ENCODE measurements at regions not wholly inside any gene's neighbourhood (a gene's known extent, or its start where the extent isn't known, plus 50 kb on each side); places are given as distances from the start of the nearest gene placed in this dataset.
A peak's percentile ranks its signal among the peaks of the same experiment; 100 is the strongest.

DNA sequence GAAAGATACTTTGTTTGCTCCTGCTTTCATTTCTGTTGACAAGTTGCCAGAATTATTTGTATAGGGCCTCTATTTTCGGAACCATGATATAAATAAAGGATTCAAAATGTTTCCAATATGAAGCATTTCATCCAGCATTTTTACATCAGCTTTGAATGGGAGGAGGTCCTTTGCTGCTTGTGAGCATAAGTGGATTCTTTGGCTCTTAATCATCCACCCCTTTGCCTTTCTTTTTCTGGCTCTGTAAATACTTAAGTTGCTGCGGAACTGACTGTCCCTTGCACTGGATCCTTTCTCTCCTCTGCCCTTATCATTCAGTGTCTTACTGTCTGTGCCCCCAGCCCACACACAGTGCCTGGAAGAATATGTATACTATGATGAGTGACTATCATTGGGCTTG, 357.3 kb upstream of the RGS6 start:
- Histone ChIP-seq H2AK9ac (replicated peaks; ENCODE audit: low read depth, low read length, poor library complexity) (no peak overlapping the region), H2BK15ac (ENCODE audit: low read depth, low read length) (no peak overlapping the region; the same call in 2 of the 3 replicates), H4K5ac (ENCODE audit: low read depth, low read length) (no peak overlapping the region), H4K20me1 (ENCODE audit: insufficient read depth, low read length) (no peaks in the 10 kb centered on the region), H3K4ac (ENCODE audit: low read depth, low read length) (no peak overlapping the region), H3K4me1 (ENCODE audit: control insufficient read depth, insufficient read depth, low read length) (peaks cover 12% of the 10 kb centered on the region), H2AK5ac (ENCODE audit: low read depth, low read length) (peak overlapping the region; percentile 65; the same call in 1 of the 2 replicates), H3K36me3 (ENCODE audit: control insufficient read depth, insufficient read depth, low read length) (no peaks in the 10 kb centered on the region; the same call in 1 of the 2 replicates), H2AFZ (replicated peaks; ENCODE audit: low read length, poor library complexity) (no peak overlapping the region), H3K14ac (replicated peaks; ENCODE audit: low read depth, low read length) (no peak overlapping the region), H3K9me1 (ENCODE audit: insufficient read depth, low read length) (peaks cover 10% of the 10 kb centered on the region), H3K79me1 (ENCODE audit: low read depth in 1 of 2, low read length in 2 of 2) (peaks cover 20 to 39% of the 10 kb centered on the region in 2 experiments; a peak in 3 of 4 replicates), H3K56ac (ENCODE audit: extremely low read depth, insufficient read depth, low read length) (no peak overlapping the region), H3K9me3 (ENCODE audit: control insufficient read depth, insufficient read depth, low read length) (no peaks in the 10 kb centered on the region), H2BK20ac (ENCODE audit: low read depth, low read length) (0 out of 2 replicates have a peak overlapping the region, but pooled peaks have one; percentile 20), H3K23ac (ENCODE audit: low read depth, low read length) (no peak overlapping the region), H3K4me2 (ENCODE audit: low read depth, low read length) (peak overlapping the region; percentile 44), H3K27me3 (ENCODE audit: control insufficient read depth, insufficient read depth, low read length) (no peaks in the 10 kb centered on the region), H3K9ac (ENCODE audit: low read depth, low read length) (0 out of 2 replicates have a peak overlapping the region, but pooled peaks have one; percentile 42), H3K18ac (ENCODE audit: low read depth, low read length) (peak overlapping the region; percentile 10; the same call in 1 of the 2 replicates), H3K27ac (ENCODE audit: insufficient read depth, low read length) (peak overlapping the region; percentile 70; the same call in 1 of the 2 replicates), H4K8ac (ENCODE audit: low read depth in 2 of 2, low read length in 2 of 2) (no peak overlapping the region; a peak in 1 of 4 replicates), H2BK120ac (ENCODE audit: low read depth, low read length) (no peak overlapping the region), H2BK5ac (ENCODE audit: low read depth, low read length, poor library complexity, severe bottlenecking) (peak overlapping the region; percentile 70), H4K91ac (ENCODE audit: insufficient read depth, low read depth, low read length) (no peak overlapping the region), H3K4me3 (ENCODE audit: insufficient read depth, low read depth, low read length) (no peak overlapping the region)
- intact Hi-C loops (cut with micrococcal nuclease) (no loop called here), in situ Hi-C loops (cut with MboI; ENCODE audit: low sequenced_read_pairs) (no loop called here), dilution Hi-C loops (cut with HindIII; ENCODE audit: low sequenced_read_pairs, unreplicated experiment) (no loop called here)
- no TSS peak for BruUV-seq (replicated peaks)
- no CpG with 5 or more reads among the region's 2 CpGs for WGBS, 2 experiments (ENCODE audit: extremely low coverage in 2 of 2, insufficient read length in 1 of 2)
- CTCF ChIA-PET = no interaction called here
- ATAC-seq (ENCODE audit: low read depth) = peak; percentile 97
- peak; percentile 92 for DNase-seq
- POLR2A ChIA-PET (ENCODE audit: unreplicated experiment) = no interaction called here
- no peak for TF ChIP-seq CHD1 (IDR thresholded peaks at IDR 0.05; ENCODE audit: low read depth, low read length)
- peak; percentile 39; the same call in 1 of the 2 replicates for TF ChIP-seq FOS (IDR thresholded peaks at IDR 0.05; ENCODE audit: low read depth, low read length)
